NCI-H1436 treated with DMSO at 0.1 percent for 48 hours (cell line): ENCODE measurements at regions not wholly inside any gene's neighbourhood (a gene's known extent, or its start where the extent isn't known, plus 50 kb on each side); places are given as distances from the start of the nearest gene placed in this dataset.

Source experiments
- DNase-seq: peaks from one replicate; lab custom pipeline; 2025; lab: John Stamatoyannopoulos, UW

DNA sequence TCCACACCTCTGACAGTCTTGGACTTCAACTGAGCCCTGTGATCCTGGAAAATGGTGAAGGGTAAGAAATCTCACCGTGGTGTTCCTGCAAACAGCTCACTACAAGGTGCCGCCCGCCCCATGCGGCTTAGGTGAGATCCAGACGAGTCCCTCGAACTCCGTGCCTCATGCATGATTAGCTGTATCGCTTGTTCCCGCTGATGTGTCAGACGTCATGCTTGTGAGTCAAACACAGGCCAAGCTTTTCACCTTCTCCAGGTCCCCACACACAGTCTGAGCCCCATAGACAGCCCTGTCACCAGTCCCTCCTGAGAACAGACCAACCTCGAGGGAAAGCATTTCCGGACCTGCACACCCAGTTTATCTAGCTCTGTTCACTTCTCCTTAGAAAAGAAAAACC lies 740.5 kb downstream of the GALR1 start:
- DNase-seq, result no peak

DNA sequence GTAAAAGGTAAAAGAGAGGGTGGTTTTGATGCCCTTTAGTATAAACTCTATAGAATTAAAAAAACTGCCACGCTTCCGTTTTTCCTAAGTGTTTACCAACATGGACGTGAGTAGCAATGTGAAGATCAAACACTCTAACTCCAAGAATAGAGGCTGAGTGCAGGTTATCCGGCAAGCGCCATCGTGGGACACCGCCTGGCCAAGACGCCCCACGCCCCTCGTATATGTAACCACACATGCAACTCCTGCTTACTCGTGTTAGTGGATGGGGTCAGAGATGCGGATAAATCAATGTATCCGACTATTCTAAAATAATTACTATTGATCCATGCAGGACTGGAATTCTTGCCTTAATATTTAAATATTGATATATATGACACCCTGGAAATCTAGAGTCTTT lies 741.3 kb downstream of the GALR1 start:
- no peak for DNase-seq

DNA sequence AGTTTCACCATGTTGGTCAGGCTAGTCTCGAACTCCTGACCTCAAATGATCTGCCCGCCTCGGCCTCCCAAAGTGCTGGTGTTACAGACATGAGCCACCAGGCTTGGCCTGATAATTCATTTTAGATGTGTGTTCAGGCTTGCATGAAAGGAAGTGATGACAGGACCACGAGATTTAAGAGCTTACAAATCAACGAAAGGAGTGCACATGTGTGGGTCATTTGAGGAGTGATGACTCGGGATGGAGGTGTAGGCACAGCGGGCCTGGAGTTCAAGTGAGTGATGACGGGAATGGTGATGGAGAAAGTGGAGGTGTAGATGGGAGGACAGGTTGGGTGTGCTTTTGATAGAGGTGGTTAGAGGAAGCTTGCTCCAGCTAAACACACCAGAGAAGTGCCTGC lies 742.4 kb downstream of the GALR1 start:
- DNase-seq, result no peak

DNA sequence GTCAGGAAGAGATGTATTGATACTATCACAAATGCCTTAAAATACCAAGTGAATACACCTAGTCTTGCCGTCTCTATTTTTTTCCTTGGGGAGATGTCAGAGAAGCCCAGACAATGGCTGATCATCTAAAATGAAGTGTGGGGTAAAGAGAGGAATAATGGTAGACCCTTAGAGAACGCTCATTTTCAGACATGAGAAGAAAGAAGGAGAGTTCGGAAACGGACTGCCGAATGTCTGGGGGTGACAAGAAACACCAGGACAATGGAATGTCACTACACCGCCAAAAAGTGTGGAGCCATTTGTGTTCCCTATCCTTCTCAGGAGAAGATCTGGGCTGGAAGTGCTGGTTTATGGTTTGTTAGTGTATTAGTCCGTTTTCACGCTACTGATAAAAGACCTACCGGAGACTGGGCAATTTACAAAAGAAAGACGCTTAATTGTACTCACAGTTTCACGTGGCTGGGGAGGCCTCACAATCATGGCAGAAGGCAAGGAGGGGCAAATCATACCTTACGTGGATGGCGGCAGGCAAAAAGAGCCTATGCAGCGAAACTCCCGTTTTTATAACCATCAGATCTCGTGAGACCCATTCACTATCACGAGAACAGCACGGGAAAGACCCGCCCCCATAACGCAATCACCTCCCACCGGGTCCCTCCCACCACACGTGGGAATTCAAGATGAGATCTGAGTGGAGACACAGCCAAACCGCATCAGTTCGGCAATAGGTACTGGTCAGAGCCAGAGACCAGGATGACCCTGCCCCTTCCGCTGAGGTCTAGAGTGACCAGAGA lies 743.7 kb downstream of the GALR1 start:
- DNase-seq, result no peak

DNA sequence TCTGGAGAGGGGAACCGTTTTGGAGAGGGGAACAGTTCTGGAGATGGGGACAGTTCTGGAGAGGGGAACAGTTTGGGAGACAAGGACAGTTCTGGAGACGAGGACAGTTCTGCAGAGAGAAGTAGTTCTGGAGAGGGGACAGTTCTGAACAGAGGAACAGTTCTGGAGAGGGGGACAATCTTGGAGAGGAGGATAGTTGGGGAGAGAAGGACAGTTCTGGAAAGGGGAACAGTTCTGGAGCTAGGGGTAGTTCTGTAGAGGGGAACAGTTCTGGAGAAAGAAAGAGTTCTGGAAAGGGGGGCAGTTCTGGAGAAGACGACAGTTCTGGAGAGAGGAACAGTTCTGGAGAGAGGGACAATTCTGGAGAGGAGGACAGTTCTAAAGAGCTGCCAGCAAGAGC lies 745.9 kb downstream of the GALR1 start:
- no peak for DNase-seq

DNA sequence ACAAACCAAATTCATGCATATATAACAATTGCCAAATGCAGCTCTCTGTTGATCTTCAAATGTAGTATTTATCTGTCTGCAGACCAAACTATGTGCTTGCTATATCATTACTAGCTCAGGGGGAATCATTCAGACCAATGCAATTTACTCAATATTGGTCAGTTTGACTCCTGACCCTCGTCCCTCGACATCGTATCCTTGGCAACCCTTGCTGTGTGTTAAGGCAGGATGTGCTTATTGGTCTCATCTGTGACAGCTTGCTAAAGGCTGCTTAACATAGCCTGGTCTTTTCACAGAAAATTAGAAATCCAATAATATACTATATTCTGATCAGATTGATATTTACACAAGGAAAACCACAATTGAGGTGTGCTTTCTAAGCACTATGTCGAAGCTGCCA lies 747.1 kb downstream of the GALR1 start:
- no peak for DNase-seq

DNA sequence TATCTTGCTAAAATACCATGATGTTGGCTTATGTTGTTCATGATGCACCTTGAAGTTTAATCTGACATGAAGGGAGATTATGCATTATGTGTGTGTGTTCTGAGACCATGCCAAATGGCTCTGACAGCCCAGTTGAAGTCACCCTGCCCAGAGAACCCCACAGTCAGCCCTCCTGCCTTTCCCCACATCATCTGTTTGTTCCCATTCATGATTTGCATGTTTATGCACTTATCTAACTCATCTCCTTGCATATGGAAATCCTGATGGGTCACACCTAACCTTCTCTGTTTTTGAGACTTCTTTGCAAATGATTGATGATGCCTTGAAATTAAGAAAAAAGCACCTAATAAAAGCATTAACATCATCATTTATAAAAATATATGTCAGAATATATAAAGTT lies 752.2 kb downstream of the GALR1 start:
- no peak for DNase-seq

DNA sequence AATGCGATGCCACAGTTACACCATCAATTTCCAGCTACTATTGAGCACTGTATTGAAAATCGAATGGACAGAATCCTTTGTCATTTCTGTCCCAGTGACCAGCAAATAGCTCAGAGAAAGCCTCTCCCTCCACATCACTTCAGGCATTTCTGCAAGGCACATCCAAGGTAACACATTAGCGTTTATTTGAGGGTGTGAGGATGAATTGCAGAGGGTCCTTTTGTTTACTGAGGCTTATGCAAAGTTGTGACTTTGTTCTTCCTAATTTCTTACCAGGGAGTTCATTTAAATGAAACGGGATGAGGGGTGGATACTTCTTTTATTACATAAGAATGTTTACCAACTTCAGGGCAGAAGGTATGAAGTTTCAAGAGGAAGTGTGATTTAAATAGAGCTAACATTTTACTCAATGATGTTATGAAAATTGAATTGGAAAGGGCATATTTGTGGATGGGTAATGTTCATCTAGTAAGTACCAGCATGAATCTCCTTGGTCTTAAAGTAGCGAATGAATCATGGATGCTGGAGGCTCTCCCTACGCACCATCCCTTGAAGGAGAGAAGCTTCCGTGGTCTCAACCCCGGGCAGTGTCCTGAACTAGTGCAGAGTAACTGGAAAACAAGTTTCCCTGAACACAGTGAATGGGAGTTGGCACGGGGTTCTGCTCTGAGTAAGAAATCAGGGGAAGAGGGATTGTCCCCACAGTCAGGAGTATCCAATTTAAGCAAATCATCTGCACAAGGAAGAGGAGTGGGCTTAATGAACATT lies 756.5 kb downstream of the GALR1 start:
- no peak for DNase-seq

DNA sequence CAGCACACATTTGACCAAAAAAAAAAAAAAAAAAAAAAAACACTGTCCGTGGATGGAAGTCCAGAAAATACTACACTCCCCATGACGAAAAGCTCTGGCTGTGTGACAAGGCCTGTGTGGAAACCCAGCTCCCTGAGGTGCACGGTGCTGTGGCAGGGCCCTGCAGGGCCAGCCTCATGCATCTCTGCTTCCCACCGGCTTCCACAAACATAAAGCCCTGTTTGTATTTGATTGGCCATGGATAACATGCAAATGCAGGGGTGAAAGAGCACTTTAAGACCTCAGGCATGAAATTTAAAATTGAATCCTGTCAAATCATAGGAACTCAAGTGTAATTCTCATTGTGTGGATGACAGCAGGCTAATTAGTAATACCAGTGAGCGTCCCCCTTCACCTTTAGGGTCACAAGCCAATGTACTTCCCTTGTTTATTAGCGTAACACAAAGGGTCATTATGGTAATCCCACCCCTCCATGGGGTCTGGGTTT lies 757.2 kb downstream of the GALR1 start:
- no peak for DNase-seq

DNA sequence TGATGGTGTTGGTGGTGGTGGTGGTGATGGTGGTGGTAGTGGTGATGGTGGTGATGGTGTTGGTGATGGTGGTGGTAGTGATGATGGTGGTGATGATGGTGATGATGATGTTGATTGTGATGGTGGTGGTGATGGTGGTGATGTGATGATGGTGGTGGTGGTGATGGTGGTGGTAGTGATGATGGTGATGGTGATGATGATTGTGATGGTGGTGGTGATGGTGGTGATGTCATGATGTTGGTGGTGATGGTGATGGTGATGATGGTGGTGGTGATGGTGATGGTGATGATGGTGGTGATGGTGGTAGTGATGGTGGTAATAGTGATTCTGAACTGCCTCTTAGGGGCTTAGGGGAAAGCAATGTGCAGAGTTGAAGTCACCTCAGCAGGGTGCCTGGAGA lies 760.7 kb downstream of the GALR1 start:
- DNase-seq, result no peak

DNA sequence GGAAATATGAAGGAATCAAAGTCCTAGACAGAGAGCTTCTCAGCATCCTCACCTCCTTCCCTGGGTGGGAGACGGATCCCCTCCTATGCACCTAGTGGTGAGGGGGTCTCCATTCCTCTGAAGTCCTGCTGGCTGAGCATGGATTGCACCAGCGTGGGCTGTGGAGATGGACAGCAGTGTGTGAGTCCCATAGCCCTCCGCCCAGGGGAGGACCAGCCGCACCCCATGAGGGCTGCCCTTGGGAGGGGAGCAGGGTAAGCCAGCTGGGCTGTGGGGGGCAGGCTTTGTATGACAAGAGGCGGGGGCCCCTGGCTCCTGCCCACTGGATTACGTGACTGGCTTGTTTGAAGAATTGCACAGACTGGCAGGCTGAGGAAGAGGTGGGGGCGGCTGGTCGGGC lies 768.2 kb downstream of the GALR1 start:
- DNase-seq, result no peak

DNA sequence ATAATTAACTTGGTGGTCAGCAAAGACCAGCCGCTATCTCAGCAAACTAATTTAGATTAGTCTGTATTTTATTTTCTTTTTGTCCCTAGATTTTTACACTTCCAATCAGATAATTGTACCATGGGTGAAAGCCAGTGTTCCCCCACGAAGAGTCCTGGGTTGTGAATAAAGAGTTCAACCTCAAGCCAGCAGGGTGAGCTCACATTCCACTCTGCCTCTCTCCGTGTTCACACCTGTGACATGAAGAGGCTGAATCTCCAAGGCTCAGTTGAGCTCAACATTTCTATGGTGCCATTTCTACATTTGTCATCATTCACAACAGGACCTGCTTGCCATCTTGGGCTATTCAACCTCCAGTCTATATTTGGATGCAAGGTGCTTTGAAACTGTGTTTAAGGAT lies 771.5 kb downstream of the GALR1 start:
- no peak for DNase-seq

DNA sequence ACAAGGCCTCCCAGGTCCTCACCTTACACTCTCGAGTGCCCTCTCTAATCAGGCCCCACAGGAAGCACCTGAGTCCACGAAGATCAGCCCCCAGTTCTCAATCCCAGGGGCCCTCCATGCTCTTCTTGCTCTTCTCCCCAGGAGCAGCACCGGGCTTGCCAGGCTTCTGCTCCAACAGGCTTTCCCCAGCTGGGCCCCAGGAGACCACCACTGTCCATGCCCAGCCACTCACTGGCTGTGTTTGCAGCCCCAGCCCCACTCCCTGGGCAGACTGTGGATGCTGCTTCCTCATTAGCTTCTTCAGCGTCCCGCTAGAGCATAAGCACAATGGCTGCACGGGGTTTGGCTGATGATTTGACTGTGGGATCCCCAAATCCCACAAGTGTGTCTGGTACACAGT lies 781.9 kb downstream of the GALR1 start:
- no peak for DNase-seq

DNA sequence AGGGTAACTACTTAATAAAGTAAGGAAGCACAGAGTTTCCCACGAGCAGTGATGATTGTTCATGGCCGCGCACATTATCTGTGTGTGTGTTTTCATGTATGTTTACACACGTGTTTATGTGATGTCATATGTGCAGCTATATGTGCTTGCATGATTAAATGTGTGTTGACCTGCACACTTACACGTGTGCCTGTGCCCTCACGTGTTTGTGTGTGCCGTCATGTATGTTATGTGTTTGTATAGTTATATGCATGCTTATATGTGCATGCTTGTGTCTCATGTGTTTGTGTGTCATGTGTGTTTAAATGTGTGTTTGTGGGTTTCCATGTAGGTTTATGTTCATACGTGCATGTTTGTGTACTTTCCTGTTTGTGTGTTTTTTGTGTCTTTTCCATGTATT lies 782.3 kb downstream of the GALR1 start:
- DNase-seq, result no peak

DNA sequence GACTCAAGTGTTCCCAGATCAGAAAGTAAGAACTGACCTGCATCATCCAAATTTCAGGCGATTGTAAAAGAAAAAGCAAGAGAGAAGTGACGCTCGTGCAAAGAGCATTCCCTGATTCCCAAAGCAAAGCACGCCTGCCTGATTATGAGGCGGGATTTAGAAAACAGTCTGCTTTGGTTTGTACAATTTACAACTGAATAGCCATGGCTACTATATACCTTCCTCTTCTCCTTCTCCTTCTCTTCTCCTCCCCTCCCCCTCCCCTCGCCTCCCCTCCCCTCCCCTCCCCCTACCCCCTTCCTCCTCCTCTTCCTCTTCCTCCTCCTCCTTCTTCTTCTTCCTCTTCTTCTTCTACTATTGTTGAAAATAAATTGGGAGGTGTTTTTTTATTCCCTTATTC lies 782.9 kb downstream of the GALR1 start:
- no peak for DNase-seq

DNA sequence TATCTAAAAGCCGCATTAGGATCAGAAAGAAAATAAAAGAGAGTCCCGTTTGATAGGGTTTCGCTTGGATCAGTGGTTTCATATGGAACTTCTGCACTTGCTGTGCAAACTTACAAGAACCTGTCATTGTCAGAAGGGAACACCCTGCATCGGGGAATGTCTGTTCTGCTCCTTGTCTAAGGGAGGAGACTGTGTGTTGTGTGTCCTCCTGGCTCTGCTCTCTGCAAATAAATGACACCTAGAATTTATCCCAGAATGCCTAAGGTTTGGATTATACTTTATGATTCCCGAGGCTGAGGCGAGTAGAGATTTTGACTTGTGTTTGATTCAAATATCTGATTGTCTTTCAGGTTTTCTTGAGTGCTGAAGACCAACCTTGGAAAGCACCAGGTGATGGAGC lies 785.1 kb downstream of the GALR1 start:
- no peak for DNase-seq

DNA sequence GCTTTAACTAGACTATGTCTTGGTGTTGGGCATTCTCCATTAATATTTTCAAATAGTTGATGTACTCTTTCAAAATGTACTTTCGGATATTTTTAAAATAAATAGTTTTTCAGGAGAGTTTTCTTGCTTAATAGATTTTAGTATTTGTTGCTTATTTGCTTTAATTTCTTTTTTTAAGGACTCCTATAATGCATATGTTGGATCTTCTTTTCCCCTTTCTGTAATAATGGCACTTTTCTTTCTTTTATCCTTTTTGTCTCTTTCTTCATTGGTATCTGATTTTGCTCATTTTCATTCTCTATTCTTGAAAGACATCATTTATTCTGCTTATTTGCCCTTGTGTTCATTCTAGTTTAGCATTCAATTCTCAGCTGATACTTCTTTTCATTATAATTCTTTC lies 791.6 kb downstream of the GALR1 start:
- DNase-seq, result no peak

DNA sequence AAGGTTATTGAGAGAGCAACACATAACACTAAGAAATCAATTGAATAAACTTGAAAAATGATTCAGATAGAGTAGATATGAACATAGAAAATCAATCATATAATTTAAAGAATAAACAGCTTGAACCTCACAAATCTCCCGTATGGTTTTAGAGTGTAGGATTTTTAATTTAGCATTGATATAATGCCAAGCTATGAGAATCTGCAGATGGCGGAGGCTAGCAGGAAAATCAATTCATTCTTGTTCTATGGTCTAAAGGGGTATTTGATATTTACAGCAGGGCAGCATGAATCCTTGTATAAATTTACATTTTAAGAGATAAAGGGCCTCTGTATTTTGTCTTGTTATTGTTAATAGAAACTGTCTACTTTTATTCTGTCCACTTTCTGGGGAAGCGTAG lies 797.0 kb downstream of the GALR1 start:
- DNase-seq, result no peak

DNA sequence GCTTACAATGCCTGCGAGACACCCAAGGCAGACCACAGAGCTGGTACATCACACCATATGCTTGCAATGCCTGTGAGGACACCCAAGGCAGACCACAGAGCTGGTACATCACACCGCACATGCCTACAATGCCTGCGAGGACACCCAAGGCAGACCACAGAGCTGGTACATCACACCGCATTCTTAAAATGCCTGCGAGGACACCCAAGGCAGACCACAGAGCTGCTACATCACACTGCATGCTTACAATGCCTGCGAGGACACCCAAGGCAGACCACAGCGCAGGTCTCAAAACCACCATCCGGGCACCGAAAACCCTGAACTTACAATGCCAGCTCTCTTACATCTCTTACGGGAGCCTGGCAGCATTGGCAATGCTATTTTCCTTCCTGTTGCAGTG lies 799.6 kb downstream of the GALR1 start:
- DNase-seq, result no peak

DNA sequence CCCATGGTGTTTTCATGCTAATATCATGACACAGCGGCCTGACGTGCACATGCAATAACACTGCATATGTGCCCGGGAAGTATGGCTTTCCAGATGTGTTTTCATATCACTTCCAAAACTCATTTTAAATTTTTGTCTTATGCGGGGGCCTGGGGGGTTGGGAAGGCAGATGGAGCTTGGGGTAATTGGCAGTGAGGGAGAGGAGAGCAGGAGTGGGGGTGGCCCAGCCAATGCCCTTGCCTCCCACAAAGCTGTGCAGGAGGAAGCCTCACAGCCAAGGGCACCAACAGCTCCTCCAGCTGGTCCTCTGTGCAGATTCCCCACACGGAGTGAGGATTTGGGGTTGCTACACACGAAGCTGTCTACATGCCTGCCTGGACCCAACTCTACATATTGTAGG lies 805.2 kb downstream of the GALR1 start:
- DNase-seq, result no peak

DNA sequence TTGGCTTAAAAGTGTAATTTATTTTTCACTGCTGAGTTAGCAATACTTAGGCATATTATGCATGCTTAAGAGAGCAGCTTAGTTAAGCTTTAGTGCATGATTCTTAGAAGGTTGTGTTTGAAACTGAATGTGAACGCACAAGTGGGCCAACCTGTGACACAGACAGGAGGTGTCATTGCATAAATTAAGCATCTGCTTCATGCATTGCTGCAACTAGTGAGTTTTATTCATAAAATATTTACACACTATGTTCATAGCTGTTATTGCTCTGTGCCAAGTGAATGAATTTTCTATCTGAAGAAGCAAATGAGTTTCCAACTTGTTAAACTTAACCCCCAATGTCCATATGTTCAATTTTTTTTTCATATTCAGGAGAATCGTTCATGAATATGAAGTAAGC lies 806.4 kb downstream of the GALR1 start:
- DNase-seq, result no peak

DNA sequence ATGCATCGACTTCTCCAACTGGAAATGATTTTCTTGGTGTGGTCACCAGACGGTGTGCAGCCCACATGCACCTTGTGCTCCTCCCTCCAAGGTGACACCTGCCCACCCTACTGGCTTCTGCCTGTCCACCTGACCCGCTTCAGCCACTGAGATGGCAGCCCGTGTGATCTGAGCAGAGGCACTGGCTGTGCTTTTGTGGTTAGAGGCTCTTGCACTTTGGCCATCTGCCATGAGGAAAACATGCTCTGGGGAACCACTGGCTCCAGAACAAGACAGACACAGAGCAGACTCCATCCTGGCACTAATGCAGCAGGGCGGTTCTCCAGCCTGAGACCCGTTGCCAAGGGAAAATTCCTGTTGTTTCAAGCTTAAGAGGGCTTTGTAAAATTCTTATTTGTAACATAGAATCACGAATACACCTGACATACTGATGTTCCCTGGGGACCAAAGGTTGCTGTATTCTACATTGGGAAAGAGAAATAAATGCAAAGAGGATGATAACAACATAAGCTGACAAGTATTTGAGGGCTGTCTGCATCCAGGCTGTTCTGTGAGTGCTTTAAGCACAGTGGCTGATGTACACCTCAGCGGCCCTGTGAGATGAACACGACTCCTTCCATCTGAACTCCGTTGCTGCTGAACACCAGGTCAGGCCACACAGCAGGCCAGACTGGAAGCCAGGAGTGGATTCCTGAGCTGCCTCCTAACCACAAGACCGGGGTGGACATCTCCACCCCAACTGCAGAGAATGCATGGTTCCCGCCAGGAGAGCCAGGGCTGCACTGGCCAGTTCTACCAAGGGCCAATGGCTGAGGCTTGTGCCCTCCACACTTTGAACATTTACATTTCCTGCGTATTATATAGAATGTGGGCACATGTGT lies 820.4 kb downstream of the GALR1 start:
- DNase-seq, result no peak
